ENCODE measurements at regions not wholly inside any gene's neighbourhood (a gene's known extent, or its start where the extent isn't known, plus 50 kb on each side); places are given as distances from the start of the nearest gene placed in this dataset.
"Not testable (repeated sequence)": the region's sequence is repeated elsewhere in the genome, so short reads cannot be mapped to it uniquely, and the experiment has no call there.

DNA sequence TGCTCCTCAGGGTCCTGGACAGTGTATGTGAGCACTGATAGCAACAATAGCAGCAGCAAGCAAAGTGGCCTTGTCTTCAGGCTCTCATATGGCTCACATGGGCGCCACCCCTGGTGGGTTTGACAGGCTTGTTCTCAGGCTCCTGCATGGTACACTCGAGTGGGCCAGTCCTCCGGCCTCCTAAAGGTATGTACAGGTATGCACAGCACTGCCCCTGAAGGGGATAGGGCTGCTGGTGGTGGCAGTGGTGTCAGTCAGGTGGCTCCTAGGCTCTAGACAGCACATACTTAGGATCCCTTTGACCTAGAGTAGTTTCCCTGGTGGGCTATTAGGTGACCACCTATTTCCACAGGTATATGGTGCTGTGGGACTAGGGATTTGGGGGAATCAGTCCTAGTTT lies 79.8 kb downstream of the LGALS9B start:
- H3K4me3 ChIP-seq (ENCODE audit: low read depth, low read length) = not testable (repeated sequence)

DNA sequence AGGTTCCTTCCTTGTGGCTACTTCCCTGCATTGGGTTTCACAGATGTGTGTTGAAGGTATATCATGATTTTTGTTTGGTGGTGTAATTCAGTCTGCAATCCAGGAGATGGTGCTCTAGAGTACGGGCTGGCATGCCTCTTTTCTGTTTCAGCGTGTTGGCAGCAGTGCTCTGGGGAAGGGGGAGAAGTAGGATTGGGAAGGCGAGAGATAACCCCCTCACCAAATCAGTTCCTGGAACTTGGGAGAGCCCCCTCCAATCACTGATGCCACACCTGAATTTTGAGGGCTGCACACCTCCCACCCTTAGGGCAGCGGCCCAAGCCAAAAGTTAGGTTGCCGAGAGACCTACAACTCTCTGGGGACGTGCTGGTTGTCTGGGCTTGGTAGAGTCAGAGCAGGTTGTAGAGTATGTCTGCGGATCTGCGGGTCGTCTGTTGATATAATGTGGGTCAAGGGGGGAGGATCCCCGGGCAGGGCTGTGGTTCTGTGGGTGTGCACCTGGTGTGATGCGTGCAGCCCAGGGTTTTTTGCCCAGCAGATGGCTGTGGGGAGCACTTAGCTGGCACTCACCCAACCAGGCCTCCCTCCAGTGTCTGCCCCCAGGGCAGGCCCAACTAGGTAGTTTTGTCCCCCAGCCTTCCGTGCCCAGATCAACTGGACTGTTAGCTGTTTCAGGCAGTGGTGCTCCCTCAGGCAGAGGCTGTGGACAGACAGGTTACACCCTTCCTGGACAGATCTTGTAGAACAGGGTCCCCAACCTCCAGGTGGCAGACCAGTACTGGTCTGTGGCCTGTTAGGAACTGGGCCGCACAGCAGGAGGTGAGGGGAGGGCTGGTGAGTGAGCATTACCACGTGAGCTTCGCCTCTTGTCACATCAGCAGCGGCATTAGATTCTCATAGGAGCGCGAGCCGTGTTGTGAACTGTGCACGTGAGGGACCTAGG lies 85.7 kb downstream of the LGALS9B start:
- H3K4me3 ChIP-seq (ENCODE audit: low read depth, low read length) = not testable (repeated sequence)
- TF ChIP-seq, protein P1, sequence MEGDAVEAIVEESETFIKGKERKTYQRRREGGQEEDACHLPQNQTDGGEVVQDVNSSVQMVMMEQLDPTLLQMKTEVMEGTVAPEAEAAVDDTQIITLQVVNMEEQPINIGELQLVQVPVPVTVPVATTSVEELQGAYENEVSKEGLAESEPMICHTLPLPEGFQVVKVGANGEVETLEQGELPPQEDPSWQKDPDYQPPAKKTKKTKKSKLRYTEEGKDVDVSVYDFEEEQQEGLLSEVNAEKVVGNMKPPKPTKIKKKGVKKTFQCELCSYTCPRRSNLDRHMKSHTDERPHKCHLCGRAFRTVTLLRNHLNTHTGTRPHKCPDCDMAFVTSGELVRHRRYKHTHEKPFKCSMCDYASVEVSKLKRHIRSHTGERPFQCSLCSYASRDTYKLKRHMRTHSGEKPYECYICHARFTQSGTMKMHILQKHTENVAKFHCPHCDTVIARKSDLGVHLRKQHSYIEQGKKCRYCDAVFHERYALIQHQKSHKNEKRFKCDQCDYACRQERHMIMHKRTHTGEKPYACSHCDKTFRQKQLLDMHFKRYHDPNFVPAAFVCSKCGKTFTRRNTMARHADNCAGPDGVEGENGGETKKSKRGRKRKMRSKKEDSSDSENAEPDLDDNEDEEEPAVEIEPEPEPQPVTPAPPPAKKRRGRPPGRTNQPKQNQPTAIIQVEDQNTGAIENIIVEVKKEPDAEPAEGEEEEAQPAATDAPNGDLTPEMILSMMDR (IDR thresholded peaks at IDR 0.05; ENCODE audit: borderline replicate concordance, insufficient read depth, low read depth, low read length) = peak; percentile 55; the same call in 1 of the 2 replicates

DNA sequence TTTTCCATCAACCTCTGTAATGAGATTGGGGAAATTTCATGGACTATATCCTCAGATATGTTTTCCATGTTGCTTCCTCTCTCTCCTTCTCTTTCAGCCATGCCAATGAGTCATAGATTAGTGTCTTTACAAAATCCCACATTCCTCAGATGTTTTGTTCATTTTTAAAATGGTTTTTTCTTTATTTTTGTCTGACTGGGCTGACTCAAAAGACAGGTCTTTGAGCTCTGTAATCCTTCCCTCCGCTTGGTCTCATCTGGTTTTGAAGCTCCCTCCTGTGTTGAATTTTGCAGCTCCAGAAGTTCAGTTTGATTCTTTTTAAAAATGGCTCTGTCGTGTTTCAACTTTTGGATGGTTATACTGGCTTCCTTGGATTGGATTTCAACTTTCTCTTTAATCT lies 86.7 kb downstream of the LGALS9B start:
- H3K4me3 ChIP-seq (ENCODE audit: low read depth, low read length) = not testable (repeated sequence)

DNA sequence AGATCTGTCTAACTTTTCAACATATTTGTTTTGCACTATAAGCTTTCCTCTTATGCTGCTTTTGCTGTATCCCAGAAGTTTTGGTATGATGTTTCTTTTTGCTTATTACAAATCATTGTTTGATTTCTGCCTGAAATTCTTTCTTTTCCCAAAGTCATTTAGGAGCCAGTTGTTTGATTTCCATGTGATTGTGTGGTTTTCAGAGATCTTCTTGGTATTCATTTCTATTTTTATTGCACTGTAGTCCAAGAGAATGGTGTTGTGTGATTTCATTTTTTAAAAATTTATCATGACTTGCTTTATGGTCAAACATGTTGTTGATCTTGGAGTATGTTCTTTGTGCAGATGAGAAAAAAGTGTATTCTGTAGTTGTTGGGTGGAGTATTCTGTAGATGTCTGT lies 88.1 kb downstream of the LGALS9B start:
- H3K4me3 ChIP-seq (ENCODE audit: low read depth, low read length) = not testable (repeated sequence)

DNA sequence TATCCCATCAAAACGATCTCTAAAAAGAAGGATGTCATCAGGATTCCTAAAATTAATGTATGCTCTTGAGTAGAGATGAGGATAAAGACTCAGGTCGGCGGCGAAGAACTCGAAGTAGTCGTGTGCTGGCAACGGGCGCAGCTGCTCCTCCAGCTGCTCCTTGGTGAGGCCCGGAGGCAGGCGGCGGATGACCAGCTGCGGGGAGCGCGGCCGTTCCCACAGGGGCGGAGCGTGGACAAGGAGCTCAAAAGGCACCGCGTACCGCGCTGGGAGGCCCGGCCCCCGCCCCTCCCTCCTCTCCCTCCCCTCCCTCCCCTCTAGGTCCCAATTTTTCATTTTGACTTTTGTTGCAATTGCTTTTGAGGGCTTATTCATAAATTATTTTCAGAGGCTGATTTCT lies 90.7 kb downstream of the LGALS9B start:
- H3K4me3 ChIP-seq (ENCODE audit: low read depth, low read length) = not testable (repeated sequence)

- not testable (repeated sequence) for H3K4me3 ChIP-seq (ENCODE audit: low read depth, low read length)
Measured at GRCh38 chr17:20375745-20376144, 91.6 kb downstream of the LGALS9B start.
